GM18520 (cell line): ENCODE measurements at regions not wholly inside any gene's neighbourhood (a gene's known extent, or its start where the extent isn't known, plus 50 kb on each side); places are given as distances from the start of the nearest gene placed in this dataset.

ENCODE experiments used
- ATAC-seq: cut with Tn5 transposase; IDR thresholded peaks from one replicate; pipeline ENCODE4 v1.9.1; 2021; ENCODE audit not compliant: unreplicated experiment

GRCh38 chr11:104462341-104462740 lies 298.4 kb upstream of the PDGFD start:
- ATAC-seq, result no peak

- ATAC-seq, result no peak
These were observed 287.4 kb upstream of the PDGFD start for GRCh38 chr11:104451197-104451893.

GRCh38 chr11:104443387-104443786 lies 279.4 kb upstream of the PDGFD start:
- ATAC-seq, result no peak

GRCh38 chr11:104442321-104442720 lies 278.4 kb upstream of the PDGFD start:
- ATAC-seq, result no peak

GRCh38 chr11:104435494-104435893 lies 271.5 kb upstream of the PDGFD start:
- ATAC-seq, result no peak

GRCh38 chr11:104433751-104434150 lies 269.8 kb upstream of the PDGFD start:
- no peak for ATAC-seq

- no peak for ATAC-seq
These were observed 269.0 kb upstream of the PDGFD start for GRCh38 chr11:104432981-104433380.

GRCh38 chr11:104432526-104432925 lies 268.6 kb upstream of the PDGFD start:
- no peak for ATAC-seq

GRCh38 chr11:104422324-104422944 lies 258.5 kb upstream of the PDGFD start:
- no peak for ATAC-seq

GRCh38 chr11:104410336-104410735 lies 246.4 kb upstream of the PDGFD start:
- no peak for ATAC-seq

- no peak for ATAC-seq
These were observed 244.7 kb upstream of the PDGFD start for GRCh38 chr11:104408630-104409029.

GRCh38 chr11:104405277-104405676 lies 241.3 kb upstream of the PDGFD start:
- ATAC-seq, result no peak

- no peak for ATAC-seq
These were observed 240.6 kb upstream of the PDGFD start for GRCh38 chr11:104404231-104405175.

GRCh38 chr11:104402812-104403521 lies 239.0 kb upstream of the PDGFD start:
- no peak for ATAC-seq

GRCh38 chr11:104394508-104394907 lies 230.6 kb upstream of the PDGFD start:
- ATAC-seq, result no peak

GRCh38 chr11:104390651-104391050 lies 226.7 kb upstream of the PDGFD start:
- no peak for ATAC-seq

- no peak for ATAC-seq
These were observed 221.9 kb upstream of the PDGFD start for GRCh38 chr11:104385884-104386283.

GRCh38 chr11:104380358-104380757 lies 216.4 kb upstream of the PDGFD start:
- ATAC-seq, result no peak

GRCh38 chr11:104372111-104372510 lies 208.2 kb upstream of the PDGFD start:
- no peak for ATAC-seq

- ATAC-seq, result peak; percentile 59
These were observed 206.5 kb upstream of the PDGFD start for GRCh38 chr11:104370478-104370877.

GRCh38 chr11:104369761-104370160 lies 205.8 kb upstream of the PDGFD start:
- ATAC-seq, result no peak
